ENCODE measurements at regions not wholly inside any gene's neighbourhood (a gene's known extent, or its start where the extent isn't known, plus 50 kb on each side); places are given as distances from the start of the nearest gene placed in this dataset.

DNA sequence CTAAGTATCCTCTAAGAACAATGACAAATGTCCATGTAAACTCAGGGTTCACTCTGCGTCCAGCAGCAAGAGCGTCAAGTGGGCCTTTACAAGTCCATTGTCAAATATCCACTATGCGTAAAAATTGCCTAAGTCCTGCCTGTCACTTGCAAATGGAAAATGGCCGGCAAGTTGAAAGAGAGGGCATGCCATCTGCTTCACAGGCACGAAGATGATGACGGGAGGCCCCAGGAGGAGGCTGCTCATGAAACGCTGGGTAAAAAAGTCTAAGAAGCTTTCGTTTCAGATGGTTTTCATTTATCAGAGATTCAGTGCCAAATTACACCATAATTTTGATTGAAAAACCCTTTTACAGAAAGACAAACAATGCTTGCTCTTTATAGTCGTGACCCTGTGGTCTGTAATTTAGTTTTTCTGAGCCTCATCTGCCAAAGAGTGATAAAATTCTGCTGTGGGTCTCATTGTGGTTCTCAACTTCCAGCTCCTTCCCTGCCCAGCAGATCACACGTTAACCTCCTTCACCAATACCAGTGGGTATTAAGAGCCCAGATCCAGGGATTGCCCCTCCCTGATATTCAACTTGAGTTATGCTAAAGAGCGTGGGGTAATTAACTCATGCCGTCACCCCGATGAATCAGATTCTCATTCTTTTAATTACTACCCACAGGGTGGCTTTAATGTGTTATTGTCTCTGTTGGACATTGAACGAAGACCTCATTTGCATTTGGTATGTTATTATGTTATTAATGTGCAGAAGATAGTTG is 160.2 kb upstream of the ALKAL2 start:
- TF ChIP-seq, protein P1, sequence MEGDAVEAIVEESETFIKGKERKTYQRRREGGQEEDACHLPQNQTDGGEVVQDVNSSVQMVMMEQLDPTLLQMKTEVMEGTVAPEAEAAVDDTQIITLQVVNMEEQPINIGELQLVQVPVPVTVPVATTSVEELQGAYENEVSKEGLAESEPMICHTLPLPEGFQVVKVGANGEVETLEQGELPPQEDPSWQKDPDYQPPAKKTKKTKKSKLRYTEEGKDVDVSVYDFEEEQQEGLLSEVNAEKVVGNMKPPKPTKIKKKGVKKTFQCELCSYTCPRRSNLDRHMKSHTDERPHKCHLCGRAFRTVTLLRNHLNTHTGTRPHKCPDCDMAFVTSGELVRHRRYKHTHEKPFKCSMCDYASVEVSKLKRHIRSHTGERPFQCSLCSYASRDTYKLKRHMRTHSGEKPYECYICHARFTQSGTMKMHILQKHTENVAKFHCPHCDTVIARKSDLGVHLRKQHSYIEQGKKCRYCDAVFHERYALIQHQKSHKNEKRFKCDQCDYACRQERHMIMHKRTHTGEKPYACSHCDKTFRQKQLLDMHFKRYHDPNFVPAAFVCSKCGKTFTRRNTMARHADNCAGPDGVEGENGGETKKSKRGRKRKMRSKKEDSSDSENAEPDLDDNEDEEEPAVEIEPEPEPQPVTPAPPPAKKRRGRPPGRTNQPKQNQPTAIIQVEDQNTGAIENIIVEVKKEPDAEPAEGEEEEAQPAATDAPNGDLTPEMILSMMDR (IDR thresholded peaks at IDR 0.05; ENCODE audit: low read depth, low read length, missing control alignments): no peak
- no peak for DNase-seq (ENCODE audit: extremely low read depth, low read depth)
- no peak overlapping the region for H3K4me3 ChIP-seq (replicated peaks; ENCODE audit: low read depth, low read length)

DNA sequence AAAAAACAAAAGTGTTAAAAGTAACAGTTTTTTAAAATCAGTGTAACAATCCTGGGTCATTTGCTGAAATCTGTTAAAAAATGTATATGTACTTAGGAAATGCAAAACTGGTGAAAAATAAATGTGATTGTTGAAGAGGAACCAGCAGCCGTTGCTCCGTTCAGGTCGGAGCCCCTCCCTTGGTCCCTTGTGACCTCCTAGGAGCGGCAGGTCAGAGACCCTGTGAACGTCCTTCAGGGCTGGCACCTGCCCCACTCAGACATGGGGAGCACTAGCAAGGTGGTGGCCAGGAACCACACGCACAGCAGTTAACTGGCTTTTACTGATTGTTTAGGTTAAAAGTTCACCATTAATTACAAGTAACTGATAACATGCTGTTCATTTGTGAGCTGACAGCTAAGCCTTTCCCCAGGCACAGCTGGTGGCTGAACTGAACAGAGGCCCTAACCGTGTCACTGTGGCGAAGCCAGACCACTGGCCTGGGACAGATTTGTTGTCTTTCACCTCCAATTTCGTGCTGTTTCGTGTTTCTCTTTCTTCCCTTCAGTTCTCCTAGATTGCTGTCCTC is 159.2 kb upstream of the ALKAL2 start:
- TF ChIP-seq, protein P1 (IDR thresholded peaks at IDR 0.05; ENCODE audit: low read depth, low read length, missing control alignments): no peak
- no peak for DNase-seq (ENCODE audit: extremely low read depth, low read depth)
- H3K4me3 ChIP-seq (replicated peaks; ENCODE audit: low read depth, low read length): no peak overlapping the region

DNA sequence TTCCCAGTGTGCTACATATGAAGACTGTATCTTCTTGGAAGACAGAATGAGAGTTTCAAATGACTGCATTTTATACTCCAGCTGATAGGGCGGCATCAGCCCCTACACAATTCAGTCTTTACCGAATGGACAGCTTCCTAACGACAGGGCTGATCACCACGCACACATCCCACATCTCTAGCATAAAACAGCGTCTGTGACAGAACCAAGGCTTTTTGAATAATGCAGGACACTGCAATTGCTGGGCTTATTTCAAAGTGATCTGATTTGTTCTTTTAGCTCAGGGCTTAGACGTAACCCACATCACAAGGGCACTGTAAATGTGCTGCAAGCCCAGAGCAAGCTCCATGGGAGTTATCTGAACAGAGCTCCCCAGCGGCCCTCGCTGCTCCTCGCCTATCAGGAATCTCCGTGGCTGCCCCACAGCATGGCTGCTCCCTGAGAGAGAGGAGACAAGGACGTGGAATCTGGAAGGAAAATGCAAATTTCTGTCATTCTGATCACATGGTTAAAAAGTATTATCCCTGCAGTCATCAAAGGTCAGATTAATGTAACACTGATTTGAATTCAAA is 158.5 kb upstream of the ALKAL2 start:
- TF ChIP-seq, protein P1 (IDR thresholded peaks at IDR 0.05; ENCODE audit: low read depth, low read length, missing control alignments): no peak
- no peak overlapping the region for H3K4me3 ChIP-seq (replicated peaks; ENCODE audit: low read depth, low read length)
- no peak for DNase-seq (ENCODE audit: extremely low read depth, low read depth)

DNA sequence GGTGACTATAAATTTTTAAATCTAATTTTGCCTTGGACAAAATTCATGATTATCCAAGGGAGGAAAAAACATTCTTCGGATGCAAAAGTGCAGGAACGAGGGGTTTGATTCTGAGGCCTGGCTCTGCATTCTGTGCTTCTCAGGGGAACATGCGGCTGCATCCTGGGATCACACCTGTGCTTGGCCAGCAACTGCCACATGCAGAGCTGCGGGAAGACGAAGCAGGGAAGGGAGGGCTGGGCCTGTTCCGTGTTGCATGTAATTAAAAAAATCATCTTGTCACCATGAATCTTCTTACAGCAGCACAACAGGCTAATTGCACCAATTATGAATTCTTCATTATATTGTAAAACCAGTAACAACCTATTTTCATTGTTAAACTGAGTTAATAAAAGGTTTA is 158.0 kb upstream of the ALKAL2 start:
- TF ChIP-seq, protein P1 (IDR thresholded peaks at IDR 0.05; ENCODE audit: low read depth, low read length, missing control alignments): no peak
- no peak for DNase-seq (ENCODE audit: extremely low read depth, low read depth)
- H3K4me3 ChIP-seq (replicated peaks; ENCODE audit: low read depth, low read length): no peak overlapping the region

DNA sequence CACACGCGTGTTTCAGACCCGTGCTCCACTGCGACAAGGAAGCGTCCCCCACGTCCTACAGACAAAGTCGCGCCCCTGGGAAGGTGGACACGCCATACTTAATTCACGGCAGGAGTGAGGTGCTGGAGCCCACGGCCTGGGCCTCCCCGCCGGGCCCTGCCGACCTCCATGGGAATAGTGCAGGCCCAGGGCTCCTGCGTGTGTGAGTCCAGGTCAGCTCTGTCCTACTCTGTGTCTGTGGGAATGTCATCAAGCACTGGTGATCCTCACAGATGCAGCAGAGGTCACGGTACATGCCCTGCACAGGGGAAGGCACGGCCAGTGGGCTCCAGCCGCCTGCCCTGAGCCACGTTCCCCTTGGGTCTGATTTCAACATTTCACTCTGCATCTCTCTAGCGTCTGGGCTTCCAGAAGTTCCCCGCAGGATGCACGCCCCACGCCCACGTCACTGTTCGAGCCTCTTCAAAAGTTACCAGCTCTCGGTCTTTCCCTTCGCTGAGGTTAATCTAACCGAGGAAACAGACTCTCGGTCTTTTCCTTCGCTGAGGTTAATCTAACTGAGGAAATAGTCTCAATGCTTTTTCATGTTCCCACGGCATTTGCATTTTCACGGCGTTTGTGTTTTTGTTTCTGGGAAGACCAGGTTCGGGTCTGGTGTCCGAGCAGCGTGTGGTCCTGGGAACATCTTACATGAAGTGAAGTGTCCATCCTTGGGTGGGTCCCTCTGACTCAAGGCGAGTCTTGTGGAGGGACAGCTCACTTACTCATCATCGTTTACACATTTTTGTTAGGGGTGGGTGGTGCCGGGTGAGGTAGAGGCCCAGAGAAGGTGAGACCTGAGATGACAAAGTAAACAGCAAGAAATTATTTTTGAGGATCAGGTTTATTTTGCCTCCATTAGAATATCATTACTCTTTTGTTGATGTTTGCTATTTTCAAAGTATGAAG is 157.3 kb upstream of the ALKAL2 start:
- DNase-seq (ENCODE audit: extremely low read depth, low read depth): no peak
- no peak overlapping the region for H3K4me3 ChIP-seq (replicated peaks; ENCODE audit: low read depth, low read length)
- TF ChIP-seq, protein P1 (IDR thresholded peaks at IDR 0.05; ENCODE audit: low read depth, low read length, missing control alignments): no peak

DNA sequence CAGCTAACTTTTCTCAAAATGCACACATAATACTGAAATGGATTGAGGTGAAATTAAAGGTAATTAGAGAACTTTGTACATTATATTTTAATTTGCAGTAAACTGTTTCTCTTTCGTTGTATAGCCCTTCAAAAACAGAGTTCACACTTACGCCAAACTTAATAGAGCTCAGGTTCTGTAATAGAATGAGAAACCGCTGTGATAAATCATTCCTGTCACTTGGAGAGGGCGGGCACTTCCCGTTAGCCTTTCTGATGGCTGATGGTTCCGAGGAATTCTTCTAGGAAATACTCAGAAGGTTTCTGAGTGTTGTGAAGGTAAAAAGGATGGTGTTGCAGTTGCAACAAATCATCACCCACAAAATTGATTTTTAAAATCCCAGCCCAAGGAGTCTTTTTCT is 155.8 kb upstream of the ALKAL2 start:
- H3K4me3 ChIP-seq (replicated peaks; ENCODE audit: low read depth, low read length): no peak overlapping the region
- no peak for DNase-seq (ENCODE audit: extremely low read depth, low read depth)
- TF ChIP-seq, protein P1 (IDR thresholded peaks at IDR 0.05; ENCODE audit: low read depth, low read length, missing control alignments): no peak
